GM21423 (cell line): ENCODE measurements at regions not wholly inside any gene's neighbourhood (a gene's known extent, or its start where the extent isn't known, plus 50 kb on each side); places are given as distances from the start of the nearest gene placed in this dataset.

Experiments used
- ATAC-seq: cut with Tn5 transposase; IDR thresholded peaks from one replicate; pipeline ENCODE4 v1.9.1; 2021; ENCODE audit warnings: mild to moderate bottlenecking, moderate library complexity; ENCODE audit not compliant: unreplicated experiment

DNA sequence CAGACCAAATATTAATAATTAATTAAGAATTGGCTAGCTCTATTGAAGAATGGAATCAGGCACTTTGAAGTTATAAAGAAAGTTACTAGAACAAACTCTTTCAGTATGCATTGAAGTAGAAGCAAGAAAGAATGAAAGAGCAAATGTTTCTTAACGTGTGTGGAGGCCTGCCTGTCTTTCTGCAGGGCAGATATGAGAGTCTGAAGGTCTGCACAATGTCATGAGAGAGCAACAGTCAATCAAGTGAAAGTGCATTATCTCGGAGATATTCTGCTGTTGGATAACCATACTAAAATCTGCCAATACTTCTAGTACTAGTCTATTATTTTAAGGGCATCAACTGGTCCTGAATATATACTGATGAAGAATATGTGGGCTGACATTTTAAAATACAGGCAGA, 1270.8 kb downstream of the ZPLD1 start:
- ATAC-seq = no peak

DNA sequence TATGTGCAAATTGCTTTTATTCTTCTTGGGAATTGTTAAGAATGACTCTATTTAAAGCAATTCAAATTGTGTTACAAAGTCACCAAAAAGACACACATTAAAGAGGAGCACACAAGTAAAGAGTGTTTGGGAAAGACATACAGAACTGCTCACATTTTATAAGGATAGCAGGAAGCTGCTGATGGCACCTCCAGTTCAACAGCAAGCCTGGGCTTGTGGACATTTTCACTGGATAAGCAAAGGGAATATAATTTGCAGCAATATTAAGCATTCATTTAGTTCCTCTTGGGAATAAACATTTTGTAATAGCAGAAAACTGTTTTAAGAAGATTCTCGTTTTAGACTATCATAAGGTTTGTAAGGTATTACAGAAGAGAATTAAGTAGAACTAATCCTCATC, 1271.9 kb downstream of the ZPLD1 start:
- no peak for ATAC-seq

DNA sequence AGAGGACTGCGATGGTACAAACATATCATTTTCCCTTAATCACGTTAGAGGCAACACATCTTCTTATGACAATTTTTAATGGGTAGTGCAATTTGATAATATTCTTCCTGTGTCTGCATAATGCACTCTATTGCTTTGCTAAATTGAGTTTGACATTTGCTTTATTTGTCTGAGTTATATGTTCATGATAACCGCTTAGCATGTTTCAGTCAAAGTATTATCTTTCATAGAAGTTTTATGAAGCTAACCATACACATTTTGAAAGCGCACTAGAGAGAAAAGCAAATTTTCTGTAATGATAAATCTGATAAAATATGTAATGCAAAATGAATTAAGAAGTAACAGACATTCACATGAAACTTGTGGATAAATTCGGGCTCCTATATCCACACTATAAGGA, 1276.9 kb downstream of the ZPLD1 start:
- no peak for ATAC-seq

DNA sequence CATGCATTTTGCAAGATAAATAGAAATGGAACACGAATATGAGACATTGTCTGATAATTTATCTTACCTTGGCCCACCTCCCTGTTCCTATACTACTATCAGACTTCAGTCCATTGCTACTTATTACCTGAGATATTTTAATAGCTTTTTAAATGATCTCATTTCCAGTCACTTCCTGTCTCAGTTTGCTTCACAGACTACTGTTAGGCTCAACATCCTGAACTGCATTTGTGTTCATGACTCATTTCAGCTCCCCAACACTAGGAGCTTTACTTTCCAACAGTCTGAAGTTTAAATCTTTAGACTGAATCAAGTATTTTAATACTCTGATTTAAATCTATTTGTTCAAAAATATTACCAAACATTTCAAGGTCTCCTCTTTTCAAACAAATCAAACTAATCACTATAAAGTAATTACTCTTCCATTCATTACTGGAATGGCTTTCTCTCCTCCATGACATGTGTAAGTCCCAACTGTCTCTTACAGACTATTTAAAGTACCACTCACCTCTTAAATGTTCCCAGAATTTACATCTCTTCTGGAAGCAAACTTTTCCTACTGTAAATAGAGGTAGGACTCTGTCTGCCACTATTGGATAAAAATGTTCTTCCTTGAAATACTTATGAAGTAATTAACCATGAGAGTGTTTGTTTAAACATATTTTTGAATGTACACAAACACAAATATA, 1277.6 kb downstream of the ZPLD1 start:
- ATAC-seq = no peak

DNA sequence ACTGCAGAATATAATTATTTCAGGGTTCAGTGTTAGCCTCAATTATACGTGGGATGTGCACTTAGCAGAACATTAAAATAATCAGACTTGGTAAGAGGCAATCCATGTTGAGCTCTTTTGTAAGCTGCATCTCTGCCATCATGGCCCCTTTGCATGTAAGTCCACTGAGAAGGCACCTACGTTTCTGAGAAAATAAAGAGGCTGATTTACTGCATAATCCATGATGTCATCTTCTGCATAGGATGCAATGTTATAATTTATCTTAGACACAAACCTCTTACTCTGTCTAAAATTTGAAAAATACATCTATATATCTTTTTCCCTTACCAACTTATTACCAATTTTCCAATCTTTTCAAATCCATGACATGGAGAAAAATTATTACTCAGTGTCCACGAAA, 1294.7 kb downstream of the ZPLD1 start:
- no peak for ATAC-seq

DNA sequence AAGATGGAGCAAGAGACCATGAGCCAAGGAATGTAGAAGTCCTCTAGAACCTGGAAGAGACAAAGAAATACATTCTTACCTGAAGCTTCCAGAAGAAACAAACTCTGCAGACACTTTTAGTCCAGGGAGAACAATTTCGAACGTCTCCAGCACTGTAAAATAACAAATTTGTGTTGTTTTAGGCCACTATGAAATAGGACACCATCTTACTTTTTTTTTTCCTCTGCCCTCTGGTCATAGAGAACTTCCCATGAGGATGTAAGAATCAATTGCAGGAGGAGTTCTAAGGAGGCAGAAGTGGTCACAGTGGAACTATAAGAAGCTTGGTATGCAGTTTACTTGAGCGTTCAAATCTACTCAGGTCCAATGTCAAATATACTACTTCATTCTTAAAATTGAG, 1295.9 kb downstream of the ZPLD1 start:
- ATAC-seq = no peak

DNA sequence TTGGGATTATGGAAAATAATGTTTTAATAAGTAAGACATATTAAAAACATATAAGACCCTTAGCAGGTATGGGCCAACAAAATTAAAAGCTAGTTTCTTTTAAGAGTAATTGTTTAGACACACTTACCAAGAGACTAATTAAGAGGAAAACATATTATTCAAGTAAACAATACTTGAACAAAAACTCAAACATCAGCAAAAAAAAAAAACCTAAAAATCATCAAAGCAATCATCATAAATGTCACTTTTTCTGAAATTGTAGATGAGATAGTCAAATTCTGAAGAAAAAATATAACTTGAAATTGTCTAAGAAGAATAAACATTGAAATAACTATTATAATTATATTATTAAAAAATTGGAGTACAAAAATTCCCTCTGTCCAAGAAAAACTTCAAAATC, 1318.2 kb downstream of the ZPLD1 start:
- ATAC-seq = no peak

DNA sequence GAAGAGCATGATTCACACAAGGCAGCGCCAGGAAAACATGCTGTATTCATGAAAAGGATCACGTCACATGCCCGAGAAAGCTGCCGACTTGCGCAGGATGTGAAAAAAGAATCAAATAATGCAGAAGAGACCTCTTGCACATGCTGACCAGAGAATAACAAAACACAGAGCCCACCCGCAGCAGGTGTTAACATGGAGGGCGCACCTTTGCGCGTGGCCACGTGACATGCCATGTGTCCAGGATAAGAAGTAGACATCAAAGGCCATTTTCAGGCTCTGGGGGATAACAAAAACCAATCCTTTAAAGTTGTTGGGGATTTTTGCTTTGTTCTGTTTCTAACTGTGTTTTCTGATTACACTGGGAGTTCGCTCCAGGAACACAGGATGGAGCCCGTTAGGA, 1332.8 kb downstream of the ZPLD1 start:
- ATAC-seq = no peak

DNA sequence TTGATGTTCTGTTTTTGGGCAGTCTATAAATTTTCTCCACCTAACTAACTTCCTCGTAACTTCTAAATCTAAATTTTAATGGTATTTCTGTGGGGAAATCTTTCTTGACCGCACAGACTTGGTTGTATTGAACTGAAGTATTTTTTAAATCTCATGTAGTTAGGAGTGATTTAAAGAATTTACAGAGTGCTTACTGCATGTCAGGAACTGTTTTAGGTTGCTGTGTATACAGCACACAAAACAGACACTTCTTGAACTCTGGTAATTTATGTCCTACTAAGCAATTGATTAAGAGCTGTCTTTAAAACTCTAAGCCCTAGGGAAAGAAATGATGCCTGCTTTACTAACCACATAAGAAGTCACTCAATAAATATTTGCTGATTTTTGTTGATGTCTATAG, 1350.2 kb downstream of the ZPLD1 start:
- ATAC-seq = no peak

DNA sequence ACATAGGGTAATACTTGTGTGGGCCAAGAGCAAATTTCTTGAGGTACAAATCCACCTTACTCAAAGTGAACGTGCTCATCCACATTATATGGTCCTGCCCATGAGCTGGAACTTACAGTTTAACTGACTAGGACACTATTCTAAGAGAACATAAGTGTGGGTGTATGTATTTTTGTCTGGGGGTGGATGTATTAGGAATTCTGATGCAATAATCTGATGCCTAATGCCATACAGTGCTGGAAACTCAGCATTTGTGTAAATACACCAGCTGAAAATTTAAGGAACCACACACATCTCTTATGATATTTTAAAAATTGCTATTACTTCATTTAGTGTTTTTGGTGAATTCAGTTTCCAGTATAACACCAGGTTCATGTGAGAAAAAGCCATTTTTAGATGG, 1350.7 kb downstream of the ZPLD1 start:
- ATAC-seq = no peak

DNA sequence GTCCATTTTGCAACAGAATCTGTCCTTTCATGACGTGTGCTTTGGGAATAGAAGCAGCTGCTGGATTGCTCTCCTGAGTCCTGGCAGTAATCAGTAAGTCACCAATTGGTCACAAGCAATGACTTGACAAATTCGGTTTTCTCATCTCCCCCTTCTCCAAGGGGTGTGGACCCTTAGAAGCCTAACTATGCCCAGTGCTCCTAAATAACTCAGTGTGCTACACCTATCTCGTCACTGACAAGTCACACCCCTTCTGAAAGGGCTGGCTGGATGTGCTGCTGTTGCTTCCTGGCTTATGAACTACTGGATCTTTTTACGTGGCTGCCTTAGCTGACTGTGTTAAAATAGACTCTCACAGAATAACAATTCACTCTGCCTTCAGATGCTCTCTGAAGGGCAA, 1351.5 kb downstream of the ZPLD1 start:
- ATAC-seq = no peak

DNA sequence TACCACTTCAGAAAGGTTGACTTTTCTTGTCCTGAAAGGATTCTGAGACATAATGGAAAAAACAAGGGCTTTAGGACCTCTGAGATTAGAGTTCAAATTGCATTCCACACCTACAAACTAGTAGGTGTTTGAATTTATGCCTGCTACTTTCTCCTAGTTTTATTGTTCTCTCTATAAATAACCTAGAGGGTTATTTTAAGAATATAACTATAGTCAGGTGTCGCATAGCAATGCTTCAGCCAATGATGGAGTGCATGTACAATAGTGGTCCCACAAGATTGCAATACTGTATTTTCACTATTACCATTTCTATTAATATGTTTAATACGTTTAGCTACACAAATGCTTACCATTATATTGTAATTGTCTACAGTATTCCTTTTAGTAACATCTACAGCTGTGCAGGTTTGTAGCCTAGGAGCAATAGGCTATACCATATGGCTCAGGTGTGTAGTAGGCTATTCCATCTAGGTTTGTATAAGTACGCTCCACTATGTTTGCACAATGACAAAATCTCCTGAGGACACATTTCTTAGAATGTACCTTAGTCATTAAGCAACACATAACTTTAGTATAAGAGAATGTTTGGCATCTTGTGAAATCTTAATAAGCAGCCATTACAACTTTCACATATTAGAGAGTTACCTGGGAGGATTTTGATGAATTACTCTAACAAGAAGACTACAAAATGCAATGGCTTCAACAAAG, 1352.5 kb downstream of the ZPLD1 start:
- ATAC-seq = no peak

DNA sequence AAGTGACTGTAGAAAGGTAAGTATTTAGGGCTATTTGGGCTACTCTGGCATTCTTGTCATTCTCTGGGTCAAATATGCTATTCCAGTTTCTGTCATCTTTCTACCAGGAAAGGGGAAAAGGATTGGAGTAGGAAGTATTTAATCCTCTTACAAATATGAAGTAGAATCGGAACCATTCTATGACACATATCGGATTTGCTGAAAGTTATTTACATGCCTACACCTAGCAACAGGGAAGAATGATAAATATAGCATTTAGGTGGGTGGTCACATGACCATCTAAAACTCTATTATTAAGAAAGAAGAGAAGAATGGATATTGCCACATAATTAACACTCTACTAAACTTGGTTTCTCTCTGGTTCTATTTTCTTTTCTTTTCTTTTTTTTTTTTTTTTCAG, 1353.1 kb downstream of the ZPLD1 start:
- no peak for ATAC-seq

DNA sequence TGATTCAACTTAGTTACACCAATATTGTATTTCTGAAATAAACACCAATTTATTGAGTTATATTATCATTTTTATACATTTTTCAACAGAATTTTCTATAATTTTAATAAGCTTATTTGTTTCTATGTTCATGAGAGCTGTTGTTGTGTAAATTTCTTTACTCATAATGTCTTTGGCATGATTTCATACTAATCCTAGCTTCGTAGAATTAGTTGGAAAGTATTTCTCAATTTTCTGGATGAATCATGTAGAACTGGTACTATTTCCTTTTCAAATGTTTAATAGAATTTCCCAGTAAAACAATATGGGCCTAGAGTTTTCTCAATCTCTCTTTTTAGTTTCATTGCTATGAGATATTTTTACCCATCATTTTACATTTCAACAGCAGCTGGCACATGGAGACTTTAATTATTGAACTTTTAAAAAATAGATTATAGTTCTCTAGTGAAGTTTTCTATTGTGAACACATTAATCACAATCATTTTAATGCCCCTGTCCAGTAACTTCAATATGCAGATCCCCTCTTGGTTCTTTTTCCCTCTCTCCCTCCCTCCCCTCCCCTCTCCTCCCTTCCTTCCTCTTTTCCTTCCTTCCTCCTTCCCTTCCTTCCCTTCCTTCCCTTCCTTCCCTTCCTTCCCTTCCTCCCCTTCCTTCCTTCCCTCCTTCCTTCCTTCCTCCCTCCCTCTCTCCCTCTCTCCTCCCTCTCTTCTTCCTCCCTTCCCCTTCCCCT, 1357.1 kb downstream of the ZPLD1 start:
- ATAC-seq = no peak

DNA sequence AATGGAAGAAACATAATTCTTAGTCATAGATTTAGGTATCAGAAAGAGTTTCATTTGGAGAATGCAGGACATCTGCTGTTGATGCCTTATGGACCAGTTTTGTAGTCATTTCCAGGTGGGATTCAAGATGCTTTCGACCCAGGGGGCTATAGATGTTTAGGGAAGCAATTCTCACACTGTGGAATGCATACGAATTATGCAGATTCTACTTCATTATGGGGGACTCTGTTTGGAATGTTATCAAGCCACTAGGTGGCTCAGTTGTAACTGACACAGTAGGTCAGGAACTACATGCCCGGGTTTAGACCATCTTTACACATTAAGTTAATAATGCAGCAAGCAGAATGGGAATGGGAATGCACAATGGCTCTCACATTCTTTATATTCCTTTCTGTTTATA, 1359.8 kb downstream of the ZPLD1 start:
- ATAC-seq = no peak

DNA sequence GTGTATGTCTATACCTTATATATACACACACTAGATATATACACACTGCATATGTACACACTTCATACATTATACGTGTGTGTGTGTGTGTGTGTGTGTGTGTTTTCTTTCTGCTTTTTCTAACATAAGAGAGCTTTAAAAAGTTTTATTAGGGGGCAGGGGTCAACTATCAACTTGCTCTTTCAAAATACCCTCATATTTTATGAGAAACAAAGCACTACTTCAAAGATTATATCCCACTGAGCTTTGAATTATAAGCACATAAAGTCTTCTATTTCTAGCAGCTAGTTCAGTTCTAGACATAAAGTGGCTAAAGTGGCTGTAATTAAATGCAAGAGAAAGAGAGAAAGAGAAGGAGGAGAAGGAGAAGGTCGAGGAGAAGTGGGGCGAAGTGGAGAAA, 1361.3 kb downstream of the ZPLD1 start:
- no peak for ATAC-seq

DNA sequence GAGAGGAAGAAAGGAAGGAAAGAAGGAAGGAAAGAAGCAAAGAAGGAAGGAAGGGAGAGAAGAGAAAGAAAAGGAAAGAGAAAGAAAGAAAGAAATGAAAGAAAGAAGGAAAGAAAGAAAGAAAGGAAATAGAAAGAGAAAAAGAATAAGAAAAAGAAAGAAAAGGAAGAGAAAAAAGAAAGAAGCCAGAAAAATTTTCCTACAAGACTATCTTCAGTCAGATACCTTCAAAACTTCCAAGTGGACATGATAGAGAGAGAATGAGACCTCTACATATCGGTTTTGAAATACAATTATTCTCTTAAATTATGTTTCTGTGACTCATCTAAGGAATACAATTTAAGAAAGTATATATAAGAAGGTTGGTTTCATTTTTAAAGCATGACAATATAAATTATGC, 1369.0 kb downstream of the ZPLD1 start:
- no peak for ATAC-seq

DNA sequence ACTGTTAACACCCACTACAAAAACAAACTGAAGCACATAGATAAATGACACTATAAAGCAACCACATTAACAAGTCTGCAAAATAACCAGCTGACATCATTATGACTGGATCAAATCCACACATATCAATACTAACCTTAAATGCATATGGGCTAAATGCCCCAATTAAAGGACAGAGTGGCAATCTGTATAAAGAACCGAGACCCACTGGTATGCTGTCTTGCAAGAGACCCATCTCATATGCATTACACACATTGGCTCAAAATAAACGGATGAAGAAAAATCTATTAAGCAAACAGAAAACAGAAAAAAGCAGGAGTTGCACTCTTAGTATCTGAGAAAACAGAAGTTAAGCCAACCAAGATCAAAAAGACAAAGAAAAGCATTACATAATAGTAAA, 1375.4 kb downstream of the ZPLD1 start:
- ATAC-seq = no peak

DNA sequence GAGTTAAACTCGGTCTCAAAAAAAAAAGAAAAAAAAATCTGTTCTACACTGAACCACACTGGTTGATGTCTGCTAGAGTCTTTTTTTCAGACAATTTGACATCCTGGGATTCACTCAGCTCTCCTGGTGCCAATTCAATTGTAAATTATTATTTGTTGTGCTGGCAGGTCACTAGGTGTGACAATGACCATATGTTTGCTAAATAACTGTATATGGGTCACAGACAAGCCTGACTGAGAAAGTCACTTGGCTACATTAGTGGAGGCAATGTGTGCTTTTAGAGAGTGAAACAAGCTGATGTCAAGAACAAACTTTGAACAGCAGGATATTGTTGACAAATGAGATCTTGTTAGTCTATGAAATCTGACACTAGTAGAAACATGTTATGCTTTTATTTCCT, 1379.1 kb downstream of the ZPLD1 start:
- ATAC-seq = no peak

DNA sequence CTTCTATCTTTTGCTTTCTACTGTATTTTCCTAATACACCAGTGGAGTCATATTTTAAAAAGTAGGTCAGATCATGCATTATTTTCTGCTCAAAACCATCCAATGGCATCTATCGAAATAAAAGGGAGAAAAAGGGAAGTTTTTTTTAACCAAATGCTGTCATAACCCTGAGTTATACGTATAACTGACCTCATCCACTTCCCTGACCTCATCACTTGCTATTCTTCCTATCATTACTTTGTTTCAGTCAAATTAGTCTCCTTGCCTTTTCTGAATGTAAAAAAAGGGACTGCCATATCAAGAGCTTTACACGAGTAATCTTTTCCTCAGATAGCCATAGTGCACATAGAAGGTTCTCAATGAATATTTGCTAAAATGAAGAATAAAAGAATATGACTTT, 1383.6 kb downstream of the ZPLD1 start:
- ATAC-seq = no peak

DNA sequence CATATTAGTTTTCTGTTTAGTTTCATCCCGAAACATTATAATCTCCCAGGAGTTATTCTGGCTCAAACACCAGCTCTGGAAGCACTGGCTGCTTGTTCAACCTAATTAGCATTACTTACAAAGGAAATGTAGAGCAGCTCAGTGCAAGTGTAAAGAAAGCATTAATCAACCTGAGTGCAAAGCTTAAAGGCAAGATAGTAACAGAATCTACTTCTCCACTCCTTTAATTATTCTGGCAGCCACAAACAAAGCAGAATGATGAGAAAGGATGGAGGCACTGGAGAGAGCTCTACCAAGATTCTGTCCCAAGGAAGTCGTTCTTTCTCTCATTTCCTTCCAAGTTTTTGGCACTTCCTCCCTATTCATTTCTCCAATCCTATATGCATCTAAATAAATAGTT, 1384.0 kb downstream of the ZPLD1 start:
- ATAC-seq = no peak

DNA sequence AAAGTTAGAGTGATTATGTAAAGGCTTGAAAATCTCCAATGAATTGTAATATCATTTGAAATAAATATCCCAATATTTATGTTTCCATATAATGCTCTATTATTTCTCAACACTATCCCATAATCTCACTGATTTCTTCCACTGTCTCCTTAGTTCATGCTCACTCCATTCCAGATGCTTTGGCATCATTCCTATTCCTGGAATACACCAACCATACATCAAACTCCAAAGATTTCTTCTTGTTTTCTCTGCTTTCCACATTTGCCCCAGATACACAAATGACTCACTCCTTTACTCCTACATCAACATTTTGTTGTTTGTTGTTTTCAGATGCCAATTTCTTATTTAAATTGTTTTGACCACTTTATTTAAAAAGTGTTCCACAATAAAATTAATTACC, 1390.8 kb downstream of the ZPLD1 start:
- no peak for ATAC-seq
